HCT116 (cell line): ENCODE measurements at regions not wholly inside any gene's neighbourhood (a gene's known extent, or its start where the extent isn't known, plus 50 kb on each side); places are given as distances from the start of the nearest gene placed in this dataset.

ENCODE experiments used
- ATAC-seq: fragments of 200-7000 bp; cut with Tn5 transposase; 2 replicates; pipeline ENCODE4 v1.9.1; 2020; ENCODE audit warnings: mild to moderate bottlenecking, moderate library complexity
- BruUV-seq: library from RNA; stranded (reverse); fragments of 400-500 nt; replicated peaks from 2 replicates; lab custom pipeline; 2021; lab: Mats Ljungman, UMichigan
- CTCF ChIA-PET: fragments of 300-600 bp; sonication (Branson Sonifier 250); formaldehyde crosslinking; loops from one replicate; lab custom pipeline; 2021; ENCODE audit warnings: antibody characterized with exemption; lab: Charles Lee
- POLR2A ChIA-PET: fragments of 300-600, 350-600 bp; sonication (Branson Sonifier 250); formaldehyde crosslinking; loops from one replicate; lab custom pipeline; 2021; ENCODE audit warnings: antibody characterized with exemption; lab: Charles Lee
- RAD21 ChIA-PET, 2 experiments: fragments of 300-600 bp; sonication (Branson Sonifier 250); formaldehyde crosslinking; loops; one replicate each; lab custom pipeline; 2023; ENCODE audit warnings: low total read pairs in 2 of 2; ENCODE audit not compliant: uncharacterized antibody in 2 of 2, unreplicated experiment in 2 of 2, low non-redundant PET in 1 of 2; lab: Charles Lee
- DNase-seq: peaks from one replicate; pipeline ENCODE4 v3.0.0-alpha.2; 2010; ENCODE audit warnings: low read depth, low spot score
- H2AFZ ChIP-seq: fragments of 200-600 bp; shearing (Covaris generic), sonication (generic); 2 replicates; pipeline ENCODE4 v1.6.1; 2017; ENCODE audit warnings: low read depth, mixed run types, mixed read lengths, antibody characterized with exemption, low read length; ENCODE audit not compliant: poor library complexity, severe bottlenecking
- H3K27ac ChIP-seq: 2 replicates; pipeline ENCODE4 v1.5.1; 2012; ENCODE audit warnings: low read depth, low read length
- H3K27me3 ChIP-seq: fragments of 200-600 bp; sonication (generic); 2 replicates; pipeline ENCODE4 v1.6.1; 2016; ENCODE audit warnings: mixed run types, low read length, mixed read lengths; ENCODE audit not compliant: insufficient read depth
- H3K36me3 ChIP-seq, 2 experiments: fragments of 200-500 bp in 1 of 2; fragments of 200-600 bp in 1 of 2; sonication (Bioruptor generic) in 1 of 2; sonication (generic) in 1 of 2; 2 replicates each; pipeline versions ENCODE4 v1.5.1 to v1.6.1; 2014 to 2016; ENCODE audit warnings: low read length in 2 of 2, inconsistent platforms in 1 of 2, mixed read lengths in 1 of 2, mixed run types in 1 of 2; ENCODE audit not compliant: insufficient read depth in 2 of 2, control insufficient read depth in 1 of 2
- H3K4me1 ChIP-seq, 2 experiments: fragments of 200-600 bp in 1 of 2; sonication (generic) in 1 of 2; 2 replicates each; pipeline versions ENCODE4 v1.5.1 to v1.6.1; 2012 to 2017; ENCODE audit warnings: low read length in 2 of 2, inconsistent platforms in 1 of 2, mild to moderate bottlenecking in 1 of 2, mixed read lengths in 1 of 2, mixed run types in 1 of 2, moderate library complexity in 1 of 2; ENCODE audit not compliant: insufficient read depth in 2 of 2, control insufficient read depth in 1 of 2
- H3K4me2 ChIP-seq: fragments of 200-600 bp; sonication (generic); 2 replicates; pipeline ENCODE4 v1.6.1; 2017; ENCODE audit warnings: mixed run types, low read length, mixed read lengths
- H3K4me3 ChIP-seq, 2 experiments: fragments of 200-600 bp in 1 of 2; sonication (generic) in 1 of 2; replicated peaks in 1 of 2; 2 replicates each; pipeline ENCODE4 v1.5.1; 2011 to 2016; ENCODE audit warnings: low read length in 2 of 2, control low read depth in 1 of 2, low read depth in 1 of 2, mild to moderate bottlenecking in 1 of 2, mixed read lengths in 1 of 2, mixed run types in 1 of 2
- H3K79me2 ChIP-seq: fragments of 200-600 bp; sonication (generic); 2 replicates; pipeline ENCODE4 v1.6.1; 2017; ENCODE audit warnings: mild to moderate bottlenecking, mixed run types, low read length, moderate library complexity, mixed read lengths; ENCODE audit not compliant: insufficient read depth
- H3K9ac ChIP-seq: fragments of 200-600 bp; sonication (generic); 2 replicates; pipeline ENCODE4 v1.6.1; 2016; ENCODE audit warnings: low read length, mixed read lengths
- H3K9me2 ChIP-seq: fragments of 200-600 bp; sonication (generic), shearing (Covaris generic); 2 replicates; pipeline ENCODE4 v1.6.1; 2017; ENCODE audit warnings: mixed run types, mild to moderate bottlenecking, moderate library complexity; ENCODE audit not compliant: insufficient read depth
- H3K9me3 ChIP-seq, 2 experiments: fragments of 200-500 bp in 1 of 2; fragments of 200-600 bp in 1 of 2; sonication (Bioruptor generic) in 1 of 2; sonication (generic) in 1 of 2; 2 replicates each; pipeline ENCODE4 v1.6.1; 2014 to 2017; ENCODE audit warnings: low read length in 2 of 2, mixed read lengths in 2 of 2, inconsistent platforms in 1 of 2, low read depth in 1 of 2, mild to moderate bottlenecking in 1 of 2, mixed run types in 1 of 2, moderate library complexity in 1 of 2; ENCODE audit not compliant: control insufficient read depth in 1 of 2, insufficient read depth in 1 of 2
- H4K20me1 ChIP-seq: fragments of 200-600 bp; sonication (generic), shearing (Covaris generic); 2 replicates; pipeline ENCODE4 v1.6.1; 2017; ENCODE audit warnings: mixed run types, mild to moderate bottlenecking, moderate library complexity; ENCODE audit not compliant: insufficient read depth
- EZH2 ChIP-seq: fragments of 200-600 bp; sonication (generic); IDR thresholded peaks from 2 replicates; pipeline ENCODE4 v1.6.1; 2017; ENCODE audit warnings: antibody characterized with exemption, mixed run types
- SP1 ChIP-seq: IDR thresholded peaks from 2 replicates; pipeline ENCODE4 v1.6.1; 2012; ENCODE audit warnings: low read depth
- YY1 ChIP-seq: IDR thresholded peaks from 2 replicates; pipeline ENCODE4 v1.6.1; 2011; ENCODE audit warnings: low read length, low read depth, moderate library complexity, mild to moderate bottlenecking; ENCODE audit not compliant: insufficient replicate concordance; ENCODE audit errors: extremely low read depth
- intact Hi-C: fragments of 100-400 bp; cut with micrococcal nuclease; formaldehyde crosslinking; loops from 2 replicates; pipeline ENCODE4 v1.10.0; 2022

GRCh38 chr21:38929142-38929541 is 123.4 kb downstream of the ETS2 start:
- Histone ChIP-seq H3K36me3 (no peaks in the 10 kb centered on the region), H3K9ac (no peak overlapping the region), H3K27ac (no peak overlapping the region), H3K27me3 (no peaks in the 10 kb centered on the region), H3K4me2 (no peak overlapping the region), H3K4me3 (no peak overlapping the region), H3K9me2 (no peaks in the 10 kb centered on the region), H4K20me1 (no peaks in the 10 kb centered on the region), H2AFZ (no peak overlapping the region), H3K4me1 (peaks cover 12% of the 10 kb centered on the region in 2 experiments), H3K9me3 (no peaks in the 10 kb centered on the region), H3K79me2 (no peaks in the 10 kb centered on the region)
- no TSS peak for BruUV-seq
- POLR2A ChIA-PET = no interaction called here
- intact Hi-C loops = no loop called here
- RAD21 ChIA-PET = no interaction called here
- DNase-seq (no peak), ATAC-seq (no peak)
- no peak for TF ChIP-seq YY1
- CTCF ChIA-PET = no interaction called here

- Histone ChIP-seq H3K36me3 (no peaks in the 10 kb centered on the region), H3K27ac (no peak overlapping the region), H2AFZ (no peak overlapping the region), H4K20me1 (no peaks in the 10 kb centered on the region), H3K4me1 (peaks cover 12% of the 10 kb centered on the region in 2 experiments), H3K79me2 (no peaks in the 10 kb centered on the region), H3K9me3 (no peaks in the 10 kb centered on the region), H3K27me3 (no peaks in the 10 kb centered on the region), H3K4me2 (no peak overlapping the region), H3K9ac (no peak overlapping the region), H3K4me3 (no peak overlapping the region), H3K9me2 (no peaks in the 10 kb centered on the region)
- CTCF ChIA-PET = no interaction called here
- ATAC-seq (no peak), DNase-seq (no peak)
- RAD21 ChIA-PET = no interaction called here
- intact Hi-C loops = no loop called here
- POLR2A ChIA-PET = no interaction called here
- no peak for TF ChIP-seq SP1
- TF ChIP-seq EZH2 = no peak
- BruUV-seq = no TSS peak
Observed at GRCh38 chr21:38927776-38928175, 122.0 kb downstream of the ETS2 start.
